Central memory CD4-positive, alpha-beta T cell (primary cell): ENCODE measurements at regions not wholly inside any gene's neighbourhood (a gene's known extent, or its start where the extent isn't known, plus 50 kb on each side); places are given as distances from the start of the nearest gene placed in this dataset.
"Not testable (repeated sequence)": the region's sequence is repeated elsewhere in the genome, so short reads cannot be mapped to it uniquely, and the experiment has no call there.

ENCODE experiments used
- DNase-seq: peaks from one replicate; pipeline ENCODE4 v3.0.0; 2022

DNA sequence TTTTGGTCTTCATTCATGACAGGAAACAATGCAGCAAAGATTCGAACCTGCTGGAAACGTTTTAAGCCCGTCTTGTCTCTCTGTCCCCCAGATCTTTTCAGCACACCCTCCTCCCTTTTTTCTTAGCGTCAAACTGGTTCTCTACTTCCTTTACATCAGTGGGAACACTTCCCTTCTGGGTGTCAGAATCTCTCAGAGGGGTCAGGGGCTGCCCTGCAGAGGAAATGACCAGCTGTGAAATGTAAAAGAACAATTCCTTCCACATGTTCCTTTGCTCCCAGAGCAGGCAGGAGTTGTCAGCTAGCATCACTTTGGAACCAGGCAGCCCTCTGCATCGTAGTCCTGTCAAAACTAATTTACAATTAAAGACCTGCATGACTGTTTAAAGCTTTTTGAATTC, 619.0 kb downstream of the TFAP2A start:
- no peak for DNase-seq

GRCh38 chr6:9789201-9789600, 625.7 kb downstream of the TFAP2A start:
- DNase-seq, result no peak

GRCh38 chr6:9784786-9785185, 630.1 kb downstream of the TFAP2A start:
- DNase-seq, result no peak

DNA sequence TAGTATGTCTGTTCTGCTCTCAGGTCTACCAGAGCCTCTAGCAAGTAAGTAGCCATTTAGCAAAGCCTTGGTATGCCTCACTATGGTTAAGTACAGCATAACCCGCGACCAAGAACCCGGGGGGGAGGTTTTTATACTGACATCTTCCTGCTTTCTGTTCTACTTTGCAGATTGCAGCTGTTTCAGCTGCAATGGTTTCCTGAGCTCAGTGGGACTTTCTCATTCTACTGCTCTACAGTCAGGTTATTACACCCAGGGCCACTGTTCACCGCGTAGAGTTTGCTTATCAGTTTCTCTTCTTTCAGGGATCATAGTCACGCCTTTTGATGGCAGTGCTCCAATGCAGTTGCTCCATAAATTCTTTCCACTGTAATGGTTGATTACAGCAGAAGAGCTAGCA, 631.3 kb downstream of the TFAP2A start:
- no peak for DNase-seq

DNA sequence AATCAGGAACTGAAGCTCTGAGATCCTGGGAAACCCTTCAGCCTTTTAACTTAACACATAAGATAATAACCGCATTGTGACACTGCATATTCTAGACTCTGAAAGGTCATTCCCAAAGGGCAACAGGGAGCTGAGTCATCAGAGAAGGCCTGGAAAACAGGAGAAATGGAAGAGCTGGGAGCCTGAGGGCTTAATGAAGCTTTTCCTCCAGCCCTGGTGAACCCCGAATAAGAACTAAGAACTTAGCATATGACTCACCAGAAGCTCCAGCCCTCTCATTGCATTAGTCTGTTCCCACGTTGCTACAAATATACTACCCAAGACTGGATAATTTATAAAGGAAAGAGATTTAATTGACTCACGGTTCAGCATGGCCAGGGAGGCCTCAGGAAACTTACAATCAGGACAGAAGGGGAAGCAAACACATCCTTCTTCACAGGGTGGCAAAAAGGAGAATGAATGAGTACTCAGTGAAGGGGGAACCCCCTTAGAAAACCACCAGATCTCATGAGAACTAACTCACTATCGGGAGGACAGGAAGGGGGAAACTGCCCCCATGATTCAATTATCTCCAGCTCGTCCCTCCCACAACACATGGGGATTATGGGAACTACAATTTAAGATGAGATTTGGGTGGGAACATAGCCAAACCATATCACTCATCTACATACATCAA, 648.5 kb downstream of the TFAP2A start:
- DNase-seq, result no peak

GRCh38 chr6:9761220-9761619, 653.7 kb downstream of the TFAP2A start:
- no peak for DNase-seq

GRCh38 chr6:9754515-9754914, 660.4 kb downstream of the TFAP2A start:
- DNase-seq, result no peak

DNA sequence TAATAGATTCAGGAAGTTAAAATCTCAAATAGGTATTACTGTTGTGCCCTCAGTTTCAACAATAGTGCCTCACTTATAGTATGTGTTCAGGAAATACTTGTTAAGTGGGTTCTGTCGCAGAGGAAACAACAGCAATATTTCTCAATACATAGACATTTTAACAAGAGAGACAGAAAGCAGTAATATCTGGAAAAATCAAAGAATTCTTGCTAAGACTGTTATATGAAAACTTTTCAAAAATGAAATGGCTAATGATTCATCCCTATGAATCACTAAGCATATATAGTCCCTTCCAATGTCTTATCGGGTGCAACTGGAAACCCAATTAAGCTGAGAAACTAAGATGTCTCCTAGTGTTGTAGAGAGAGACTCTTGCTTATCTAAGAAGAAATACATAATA, 668.9 kb downstream of the TFAP2A start:
- DNase-seq, result no peak

- DNase-seq, result no peak
Measured at GRCh38 chr6:9745476-9745875, 669.4 kb downstream of the TFAP2A start.

DNA sequence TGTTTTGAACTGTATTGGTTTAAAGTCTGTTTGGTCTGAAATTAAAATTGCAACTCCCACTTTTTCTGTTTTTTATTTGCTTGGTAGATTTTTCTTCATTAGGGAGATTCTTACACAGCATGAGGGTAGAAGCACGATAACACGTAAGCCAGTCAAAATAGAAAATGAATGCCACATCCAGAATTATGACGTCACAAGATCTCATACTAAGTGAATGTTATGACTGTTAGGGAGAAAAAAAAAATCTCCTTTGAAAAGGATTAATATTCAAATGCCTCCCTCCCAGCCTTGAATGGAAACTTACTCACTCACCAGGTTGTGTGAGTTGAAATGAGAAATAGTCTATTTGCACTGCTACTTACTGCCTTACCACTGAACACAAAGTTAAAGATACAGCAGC, 670.8 kb downstream of the TFAP2A start:
- no peak for DNase-seq

- DNase-seq, result no peak
Measured at GRCh38 chr6:9732056-9732455, 682.8 kb downstream of the TFAP2A start.

DNA sequence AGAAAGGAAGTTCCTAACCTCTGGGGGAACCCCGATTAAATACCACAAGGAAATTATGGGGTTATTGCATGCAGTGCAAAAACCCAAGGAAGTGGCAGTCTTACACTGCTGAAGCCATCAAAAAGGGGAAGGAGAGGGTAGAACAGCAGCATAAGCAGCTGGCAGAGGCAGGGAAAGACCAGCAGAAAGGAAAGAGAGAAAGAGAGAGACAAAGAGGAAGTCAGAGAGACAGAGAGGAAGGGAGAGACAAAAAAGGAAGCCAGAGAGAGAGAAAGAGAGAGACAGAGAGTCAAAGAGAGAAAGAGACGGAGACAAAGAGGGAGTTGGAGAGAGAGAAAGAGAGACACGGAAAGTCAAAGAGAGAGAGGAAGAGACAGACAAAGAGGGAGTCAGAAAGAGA, 689.1 kb downstream of the TFAP2A start:
- not testable (repeated sequence) for DNase-seq

- DNase-seq, result no peak
Measured at GRCh38 chr6:9717568-9717967, 697.3 kb downstream of the TFAP2A start.

GRCh38 chr6:9711365-9711764, 703.5 kb downstream of the TFAP2A start:
- no peak for DNase-seq

DNA sequence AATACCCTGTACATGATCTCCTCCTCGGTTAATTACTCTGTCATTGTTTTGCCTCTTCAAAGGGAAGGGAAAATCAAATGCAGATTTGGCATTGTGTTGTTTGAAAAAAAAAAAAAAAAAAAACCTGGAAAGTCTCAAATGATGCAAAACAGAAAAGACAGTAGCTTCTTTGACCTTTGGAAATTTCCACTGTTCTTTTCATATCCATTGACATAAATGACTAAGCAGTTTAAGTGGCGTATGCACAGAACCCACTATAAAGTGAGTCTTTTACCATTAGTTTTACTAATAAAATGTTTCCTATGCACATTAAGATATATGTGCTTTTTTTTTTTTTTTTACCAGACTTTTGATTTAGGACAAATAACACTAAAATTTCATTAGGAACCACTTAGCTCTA, 704.3 kb downstream of the TFAP2A start:
- DNase-seq, result no peak

- no peak for DNase-seq
Measured at GRCh38 chr6:9708600-9708999, 706.3 kb downstream of the TFAP2A start.

DNA sequence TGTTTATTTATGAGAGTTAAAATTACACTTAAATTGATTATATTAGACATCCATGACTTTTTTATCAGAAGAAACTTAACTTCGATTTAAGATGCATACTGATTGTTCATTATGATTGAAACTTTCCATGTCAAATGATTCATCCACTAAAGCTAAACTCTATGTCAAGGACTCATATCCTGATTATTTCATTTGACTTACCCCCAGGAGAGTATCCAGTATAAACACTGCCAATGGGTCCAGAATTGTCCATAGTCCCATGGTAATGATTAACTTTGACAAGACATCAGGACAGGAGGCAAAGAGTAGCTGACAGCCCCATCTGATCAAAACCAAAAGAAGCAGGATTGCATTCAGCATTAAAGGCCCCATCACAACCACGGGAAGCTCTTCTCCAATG, 709.9 kb downstream of the TFAP2A start:
- no peak for DNase-seq

- DNase-seq, result no peak
Measured at GRCh38 chr6:9702914-9703313, 712.0 kb downstream of the TFAP2A start.

GRCh38 chr6:9699888-9700287, 715.0 kb downstream of the TFAP2A start:
- no peak for DNase-seq

- no peak for DNase-seq
Measured at GRCh38 chr6:9697263-9697931, 717.5 kb downstream of the TFAP2A start.

DNA sequence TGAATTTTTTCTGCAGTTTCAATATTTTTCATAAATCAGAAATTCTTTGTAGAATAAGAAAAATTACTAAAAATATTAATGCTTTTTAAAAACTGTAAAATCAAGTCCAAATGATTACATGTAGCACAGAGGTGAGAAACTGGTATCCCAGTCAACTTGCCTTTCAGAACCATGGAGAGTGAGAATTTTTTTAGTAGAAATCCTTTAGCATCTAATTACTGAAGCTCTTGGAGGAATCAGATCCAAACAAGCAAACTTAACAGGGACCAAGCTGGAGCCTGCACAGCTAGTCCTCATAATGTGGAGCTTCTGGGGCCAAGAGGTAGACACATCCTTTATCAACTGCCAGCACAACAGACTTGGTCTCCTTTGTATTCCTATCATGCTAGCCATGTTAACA, 724.5 kb downstream of the TFAP2A start:
- no peak for DNase-seq

GRCh38 chr6:9680727-9681126, 734.1 kb downstream of the TFAP2A start:
- DNase-seq, result not testable (repeated sequence)

DNA sequence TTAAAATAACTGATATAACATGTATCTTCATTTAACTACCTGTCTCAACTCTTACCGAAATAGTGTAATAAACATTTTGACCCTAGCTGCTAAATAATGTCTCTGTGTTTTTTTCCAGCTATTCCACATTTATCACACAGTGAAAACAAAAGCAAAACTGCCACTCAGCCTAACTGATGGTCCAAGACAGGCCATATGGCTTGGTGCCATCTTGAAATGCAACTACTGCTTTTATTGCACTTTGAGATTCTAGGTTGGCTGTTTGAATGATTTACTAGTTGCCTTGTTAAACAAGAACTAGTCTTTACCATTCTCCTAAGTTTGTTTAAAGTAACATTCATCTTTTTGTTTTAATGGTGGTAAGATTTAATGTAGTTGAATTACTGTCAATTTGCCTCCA, 739.8 kb downstream of the TFAP2A start:
- DNase-seq, result no peak

DNA sequence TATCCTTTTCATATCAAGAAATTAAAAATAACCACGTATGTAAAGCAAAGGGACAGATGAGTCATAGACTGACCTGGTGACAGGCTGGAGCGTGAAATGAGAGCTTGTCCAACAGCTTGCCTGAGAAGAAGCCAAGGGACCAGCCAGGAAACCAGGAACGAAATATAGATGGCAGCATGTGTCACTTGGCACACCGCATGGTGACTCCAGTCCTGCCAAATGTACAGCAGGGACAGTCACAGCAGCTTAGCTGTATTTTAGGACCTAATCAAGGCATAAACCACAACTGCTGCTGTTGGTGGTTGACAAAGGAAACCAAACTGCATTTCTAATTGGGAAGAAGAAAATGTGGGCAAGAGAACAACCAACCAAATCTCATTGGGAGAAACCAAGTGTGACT, 755.0 kb downstream of the TFAP2A start:
- no peak for DNase-seq

- DNase-seq, result no peak
Measured at GRCh38 chr6:9657994-9658393, 756.9 kb downstream of the TFAP2A start.
